GM21447 (cell line): ENCODE measurements at regions not wholly inside any gene's neighbourhood (a gene's known extent, or its start where the extent isn't known, plus 50 kb on each side); places are given as distances from the start of the nearest gene placed in this dataset.

ENCODE experiments used
- ATAC-seq: cut with Tn5 transposase; IDR thresholded peaks from one replicate; pipeline ENCODE4 v1.9.1; 2021; ENCODE audit not compliant: unreplicated experiment

DNA sequence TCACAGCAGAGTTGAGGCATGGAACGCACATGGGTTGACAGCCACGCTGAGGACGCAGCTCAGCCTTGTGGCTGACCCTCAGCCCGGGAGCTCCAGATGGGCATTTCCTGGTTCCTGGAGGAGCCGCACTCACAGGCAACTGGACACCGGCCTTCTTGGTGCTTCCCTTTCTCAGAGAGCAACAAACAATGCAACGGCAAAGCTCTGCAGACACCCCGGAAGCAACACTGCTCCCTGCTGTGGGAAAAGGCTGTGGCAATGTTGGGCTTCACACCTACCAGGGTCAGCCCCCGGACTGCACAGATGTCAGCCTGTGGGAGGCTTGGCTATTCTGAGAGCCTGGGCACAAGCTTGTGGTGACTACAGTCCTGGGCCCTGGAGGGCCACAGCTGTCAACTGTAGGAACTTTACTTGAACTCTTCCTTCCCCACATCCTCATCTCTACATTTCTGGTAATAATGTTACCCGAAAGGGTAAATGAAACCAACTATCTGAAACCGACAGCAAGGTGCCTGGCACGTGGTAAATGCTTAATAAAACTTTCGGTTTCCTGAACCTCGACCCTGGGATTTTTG is 597.5 kb upstream of the MKI67 start:
- ATAC-seq = no peak

DNA sequence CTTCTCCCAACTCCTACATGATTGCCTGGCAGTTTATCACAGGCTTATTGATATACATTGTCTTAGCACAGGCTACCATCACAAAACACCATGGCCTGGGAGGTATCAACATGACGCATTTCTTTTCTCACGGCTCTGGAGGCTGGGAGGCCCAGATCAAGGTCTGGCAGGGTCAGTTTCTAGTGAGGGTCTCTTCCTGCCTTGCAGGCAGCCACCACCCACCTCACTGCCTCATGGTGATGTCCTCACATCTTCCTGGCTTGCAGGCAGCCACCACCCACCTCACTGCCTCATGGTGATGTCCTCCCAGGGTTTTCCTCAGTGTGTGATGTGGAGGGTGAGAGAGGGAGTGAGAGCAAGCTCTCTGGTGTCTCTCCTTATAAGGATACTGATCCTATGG is 599.3 kb upstream of the MKI67 start:
- no peak for ATAC-seq

DNA sequence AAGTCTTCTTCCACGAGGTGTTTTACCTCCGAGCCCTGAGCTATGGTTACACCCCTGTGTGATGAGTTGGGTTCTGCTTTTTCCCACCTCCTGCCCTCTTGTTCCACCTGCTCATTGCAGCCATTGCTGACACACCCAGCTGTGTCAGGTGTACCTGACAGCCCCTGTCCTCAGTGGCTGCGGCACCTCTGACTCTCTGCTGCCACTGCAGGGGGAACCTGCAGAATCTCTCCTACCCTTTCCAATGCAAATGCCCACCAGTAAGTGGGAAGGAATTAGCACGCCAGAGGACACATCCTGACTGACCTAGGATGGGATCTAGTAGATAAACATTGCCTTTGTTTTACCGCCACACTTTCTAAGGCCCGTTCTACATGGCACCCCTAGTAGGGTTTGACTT is 600.9 kb upstream of the MKI67 start:
- no peak for ATAC-seq

DNA sequence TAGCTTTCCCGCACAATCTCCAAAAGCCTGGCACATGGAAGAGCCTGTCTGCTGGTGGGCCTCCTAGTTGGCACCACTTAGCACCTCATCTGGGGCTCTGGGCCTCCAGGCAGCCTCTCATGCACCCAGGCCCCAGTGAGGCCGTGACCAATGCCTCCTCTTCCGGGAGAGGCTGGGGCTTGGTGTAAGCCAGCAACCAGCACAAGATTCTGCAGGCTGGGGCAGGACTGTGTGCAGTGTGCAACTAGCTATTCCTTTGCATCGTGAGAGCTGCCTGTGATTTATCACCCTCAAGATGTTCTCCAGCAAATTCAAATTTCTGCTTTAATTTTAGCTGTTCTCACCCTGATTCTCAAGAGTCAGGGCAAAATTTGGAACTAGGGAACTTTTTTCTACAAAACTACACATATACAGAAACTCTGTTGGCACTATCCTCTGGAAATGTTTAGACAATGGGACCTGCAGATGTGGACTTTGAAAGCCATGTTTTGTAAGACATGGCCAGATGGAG is 603.7 kb upstream of the MKI67 start:
- ATAC-seq = no peak

DNA sequence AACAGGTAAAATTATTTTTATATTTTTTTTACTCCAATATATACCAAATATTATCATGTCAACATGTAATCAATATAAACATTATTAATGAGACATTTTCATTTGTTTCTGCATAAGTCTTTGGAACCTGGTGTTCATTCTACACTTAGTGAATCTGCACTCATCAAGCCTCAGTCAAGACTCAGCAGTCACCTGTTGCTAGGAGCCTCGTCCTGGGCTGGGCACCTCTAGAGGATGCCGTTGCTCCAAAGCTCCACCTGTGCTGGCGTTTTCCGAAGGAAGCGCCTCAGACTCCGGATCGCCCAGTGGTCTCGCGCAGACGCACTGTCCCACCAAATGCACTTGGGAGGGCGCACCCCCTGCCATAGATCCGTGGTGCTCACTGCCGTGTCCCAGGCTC is 604.7 kb upstream of the MKI67 start:
- ATAC-seq = no peak

DNA sequence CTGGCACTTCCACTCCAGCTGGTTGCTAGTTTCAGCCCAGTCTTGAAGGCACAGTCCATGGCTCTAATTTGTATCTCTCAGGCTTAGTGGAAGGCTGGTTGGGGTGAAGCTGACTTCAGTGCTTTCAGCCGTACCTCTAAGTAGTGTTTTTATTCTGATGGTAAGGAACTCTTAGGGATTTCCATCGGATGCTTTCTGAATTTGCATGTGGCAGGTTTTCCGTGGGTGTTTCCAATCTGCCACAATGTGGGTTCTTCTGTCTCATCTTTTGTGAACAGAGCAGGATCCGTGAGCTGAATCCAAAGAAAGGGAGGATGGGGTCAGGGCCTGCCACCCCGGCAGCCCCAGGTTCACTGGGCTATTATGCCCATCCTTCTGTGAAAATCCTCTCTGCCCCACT is 607.9 kb upstream of the MKI67 start:
- no peak for ATAC-seq

DNA sequence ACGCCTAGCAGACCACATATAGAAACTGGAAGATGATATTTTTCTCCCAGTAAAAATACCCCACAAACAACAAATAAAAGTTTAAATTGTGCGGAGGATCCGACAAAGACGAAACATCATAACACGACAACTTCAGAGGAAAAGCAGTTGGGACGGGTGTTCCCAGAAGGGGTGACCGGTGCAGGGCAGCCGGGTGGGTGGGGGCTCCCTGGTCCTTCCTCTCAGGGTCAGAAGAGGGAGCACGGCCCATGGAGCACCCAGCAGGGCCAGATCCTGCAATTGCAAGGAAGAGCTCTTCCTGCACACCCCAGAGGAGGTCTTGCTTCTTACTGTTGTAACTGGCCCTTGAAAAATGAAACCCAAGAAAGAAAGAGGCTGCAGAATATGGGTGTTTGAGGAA is 608.5 kb upstream of the MKI67 start:
- no peak for ATAC-seq

DNA sequence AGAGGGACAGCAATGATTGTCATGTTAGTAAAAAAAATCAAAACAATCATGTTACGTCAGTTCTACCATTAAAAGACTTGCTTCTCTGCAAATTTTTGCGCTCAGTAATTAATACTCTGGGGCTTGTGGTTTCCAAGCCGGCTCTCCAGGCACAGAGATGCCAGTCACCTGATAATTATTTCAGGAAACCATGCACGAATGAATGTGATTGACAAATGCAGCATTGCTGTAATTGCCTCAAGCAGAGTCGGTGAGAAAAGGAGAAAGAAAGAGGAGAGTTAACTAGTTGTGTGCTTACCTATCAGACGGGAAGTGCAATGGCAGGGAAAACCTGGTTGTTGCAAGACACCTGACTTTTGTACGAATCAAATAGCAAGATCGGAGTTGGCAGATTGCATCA is 609.8 kb upstream of the MKI67 start:
- ATAC-seq = no peak

DNA sequence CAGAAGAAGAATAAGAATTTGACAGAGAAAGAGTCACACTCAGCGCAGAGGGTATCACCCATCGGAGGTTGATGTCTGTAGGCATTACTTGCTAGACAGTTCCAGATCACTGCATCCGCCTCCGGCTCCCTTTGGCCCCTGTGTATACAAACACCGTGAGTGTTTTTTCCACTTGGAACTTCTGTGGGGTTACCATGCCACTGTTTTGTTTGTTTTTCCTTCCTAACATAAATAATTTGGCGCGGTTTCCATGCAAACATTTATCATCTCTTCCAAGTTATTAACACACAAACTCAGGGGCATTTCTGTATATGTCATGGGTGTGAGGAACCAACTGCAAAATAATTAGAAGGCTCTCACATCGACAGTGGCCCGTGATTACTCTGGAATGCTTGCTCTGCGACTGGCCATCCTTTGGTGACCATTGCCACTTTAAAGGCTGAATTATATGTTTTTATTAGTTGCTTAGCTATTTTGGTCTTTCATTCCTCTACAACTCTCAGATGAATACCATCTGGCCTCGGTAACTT is 612.2 kb upstream of the MKI67 start:
- ATAC-seq = no peak

DNA sequence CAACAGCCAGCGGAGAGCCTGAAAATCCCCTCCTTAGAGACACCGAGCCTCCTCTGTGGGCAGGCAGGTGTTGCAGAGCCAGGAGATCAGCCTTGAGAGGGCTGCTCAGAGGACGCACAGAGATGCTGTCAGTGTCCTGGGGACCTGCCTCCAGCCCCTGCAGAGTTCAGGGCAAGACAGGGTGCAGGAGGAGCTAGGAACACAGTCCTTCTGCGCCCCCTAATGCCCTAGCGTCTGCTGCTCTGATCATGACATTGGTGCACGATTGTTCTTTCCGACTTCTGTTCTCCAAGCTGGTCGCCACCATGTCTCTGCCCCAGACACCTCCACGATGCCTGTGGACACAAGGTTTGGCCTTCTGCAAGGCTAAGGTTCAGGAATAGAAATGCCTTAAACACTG is 613.7 kb upstream of the MKI67 start:
- ATAC-seq = no peak

DNA sequence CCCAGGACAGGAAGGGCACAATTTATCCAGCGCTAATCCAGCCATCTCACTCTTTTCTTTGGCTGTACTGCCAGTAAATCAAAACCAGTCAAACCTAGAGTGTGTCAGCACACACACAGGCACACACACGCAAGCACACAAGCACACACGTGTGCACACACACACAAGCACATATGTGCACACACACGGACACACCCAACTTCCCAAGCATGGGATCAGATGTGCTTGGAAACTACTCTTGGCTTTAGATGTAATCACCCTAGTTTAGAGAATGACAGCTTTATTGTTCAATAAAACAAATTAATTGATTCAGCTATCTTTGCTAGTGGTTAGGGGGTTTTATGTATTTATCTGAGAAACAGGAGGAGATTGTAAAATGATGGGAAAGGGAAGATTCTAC is 615.0 kb upstream of the MKI67 start:
- no peak for ATAC-seq

DNA sequence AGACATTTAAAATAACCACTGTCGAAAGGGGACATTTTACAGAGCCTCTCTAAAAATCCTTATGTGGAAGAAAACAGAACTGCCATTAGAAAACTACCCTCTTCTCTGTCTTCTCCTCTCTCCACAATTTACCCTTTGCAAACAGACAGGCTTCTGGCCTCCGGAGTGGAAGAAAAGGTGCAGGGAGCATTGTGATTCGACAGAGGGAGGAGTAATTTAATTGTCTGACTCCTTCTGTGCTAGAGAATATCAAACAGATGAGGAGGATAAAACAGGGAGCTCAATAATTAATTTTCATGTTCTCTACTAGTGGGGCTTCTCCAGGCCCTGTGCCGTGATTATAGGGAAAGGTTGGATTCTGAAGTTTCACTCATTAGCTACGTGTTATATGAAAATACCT is 615.5 kb upstream of the MKI67 start:
- ATAC-seq = no peak

DNA sequence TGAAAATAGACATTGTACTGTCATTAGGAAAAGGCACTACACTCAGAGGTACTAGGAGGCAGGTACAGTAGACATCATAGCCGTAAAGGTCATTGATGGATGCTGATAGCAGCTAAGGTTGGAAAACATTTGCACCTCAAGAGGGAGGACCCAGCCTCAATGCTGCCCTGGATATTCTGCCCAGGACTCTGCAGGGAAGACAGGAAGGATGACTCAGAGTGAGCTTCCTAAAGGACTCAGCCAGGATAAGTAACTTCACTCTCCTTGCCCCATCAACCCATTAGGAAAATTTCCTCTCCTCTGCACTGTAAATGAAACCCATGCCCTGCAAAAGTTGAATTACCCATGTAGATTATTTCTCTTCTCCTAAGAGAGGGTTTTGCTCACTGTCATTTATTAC is 617.9 kb upstream of the MKI67 start:
- no peak for ATAC-seq

DNA sequence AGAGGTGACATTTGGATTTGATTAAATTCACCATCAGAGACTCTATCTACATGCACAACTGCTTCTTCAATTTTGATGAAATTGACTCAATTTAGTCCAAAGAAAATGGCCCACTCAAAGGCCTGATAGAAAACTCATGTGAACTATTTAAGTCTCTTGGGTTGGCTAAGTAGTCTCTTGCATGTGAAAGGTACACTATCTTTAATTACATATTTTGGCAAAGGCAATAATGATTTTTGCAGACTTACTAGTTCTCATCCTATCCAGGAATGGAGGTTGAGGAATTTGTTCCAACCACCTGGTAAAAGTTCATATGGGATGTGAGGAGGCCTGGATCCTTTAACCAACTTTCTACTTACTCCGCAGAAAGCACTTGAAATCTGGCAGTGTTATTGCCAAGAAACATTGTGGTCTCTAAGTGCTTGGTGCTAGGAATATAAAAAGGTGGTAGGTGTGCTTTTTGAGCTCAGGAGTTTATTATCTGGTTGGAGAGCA is 618.6 kb upstream of the MKI67 start:
- ATAC-seq = no peak

DNA sequence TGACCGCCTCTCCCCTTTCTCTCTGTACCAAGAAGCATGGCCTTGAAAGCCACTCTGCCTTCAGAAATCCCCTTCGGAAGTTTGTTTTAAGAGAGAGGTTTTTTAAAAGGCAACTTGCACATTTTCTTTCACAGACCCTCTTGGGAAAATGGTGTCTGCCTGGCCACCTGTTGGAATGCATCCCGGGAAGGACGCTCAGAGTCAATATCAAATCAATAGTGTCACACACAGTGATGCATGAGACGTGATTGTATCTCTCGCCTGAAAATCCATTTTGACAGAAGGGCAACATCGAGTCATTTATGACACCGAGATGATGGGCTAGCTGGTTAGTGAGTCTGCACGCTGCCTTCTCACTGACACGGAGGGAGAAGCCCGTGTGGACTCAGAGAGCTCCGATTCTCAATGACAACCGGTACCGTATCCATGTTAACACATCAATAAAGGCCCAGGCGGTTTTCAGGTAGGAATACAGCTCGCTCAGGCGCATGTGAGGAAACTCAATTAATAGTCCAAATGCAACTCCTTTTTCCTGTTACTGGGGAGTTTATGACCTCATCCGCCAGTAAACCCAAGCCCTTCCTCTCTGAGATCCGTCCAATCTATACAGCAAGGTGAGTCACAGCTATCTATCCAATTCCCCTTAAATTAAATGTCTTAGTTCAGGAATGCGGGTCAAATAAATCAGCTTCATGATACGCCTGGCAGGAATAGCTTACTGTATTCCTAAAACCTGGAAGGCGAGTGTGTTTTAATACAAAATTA is 621.5 kb upstream of the MKI67 start:
- no peak for ATAC-seq

DNA sequence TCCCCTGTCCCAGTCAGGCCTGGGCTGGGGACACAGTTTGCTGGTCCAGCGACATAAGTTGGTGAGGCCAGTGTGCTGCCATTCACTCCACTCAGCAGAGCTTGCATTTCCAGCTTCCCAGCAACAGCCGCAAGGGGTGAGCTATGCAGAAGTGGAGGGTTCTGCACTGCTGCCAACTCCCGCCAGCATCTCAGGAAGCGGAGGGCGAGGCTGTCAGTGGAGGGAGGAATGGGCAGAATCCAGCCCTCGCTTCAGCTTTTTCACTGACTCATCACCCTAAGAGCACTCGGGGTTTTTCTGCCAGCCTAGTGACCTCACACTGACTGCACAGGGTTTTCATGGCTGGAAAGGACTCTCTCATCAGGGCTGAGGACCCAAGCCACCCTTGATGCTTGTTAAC is 625.1 kb upstream of the MKI67 start:
- no peak for ATAC-seq

DNA sequence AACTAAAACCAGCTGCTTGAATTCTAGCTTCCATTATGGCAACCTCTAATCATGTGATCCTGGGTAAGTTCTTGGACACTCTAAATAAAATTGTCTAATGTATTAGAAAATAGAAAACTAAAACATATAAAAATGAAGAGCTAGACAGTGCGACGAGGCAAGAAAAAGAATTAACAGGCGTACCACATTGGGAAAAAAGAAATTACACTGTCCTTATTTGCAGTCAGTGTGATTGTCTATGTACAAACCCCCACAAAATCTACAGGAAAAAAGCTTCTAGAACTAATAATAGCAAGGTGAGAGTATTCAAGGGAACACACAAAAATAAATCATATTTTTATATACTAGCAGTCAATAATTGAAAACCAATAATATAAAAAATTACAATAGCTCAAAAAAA is 625.6 kb upstream of the MKI67 start:
- ATAC-seq = no peak

DNA sequence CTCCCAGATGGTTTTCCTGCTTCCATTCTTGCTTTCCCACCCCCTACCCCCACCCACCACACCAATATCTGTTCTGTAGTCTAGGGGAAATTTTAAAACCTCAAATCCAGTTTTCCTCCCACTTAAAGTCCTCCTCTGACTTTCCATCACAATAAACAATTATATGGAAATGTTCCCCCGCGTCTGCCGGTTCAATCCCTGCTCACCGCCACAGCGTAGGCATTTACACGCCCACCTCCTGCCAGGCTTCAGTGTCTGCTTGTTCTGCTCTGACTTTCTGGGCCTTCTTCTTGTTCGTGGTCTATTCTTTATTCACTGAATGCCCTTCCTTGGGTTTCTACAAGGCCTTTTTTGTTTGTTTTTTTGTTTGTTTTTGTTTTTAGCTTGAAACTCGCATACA is 633.0 kb upstream of the MKI67 start:
- ATAC-seq = no peak

DNA sequence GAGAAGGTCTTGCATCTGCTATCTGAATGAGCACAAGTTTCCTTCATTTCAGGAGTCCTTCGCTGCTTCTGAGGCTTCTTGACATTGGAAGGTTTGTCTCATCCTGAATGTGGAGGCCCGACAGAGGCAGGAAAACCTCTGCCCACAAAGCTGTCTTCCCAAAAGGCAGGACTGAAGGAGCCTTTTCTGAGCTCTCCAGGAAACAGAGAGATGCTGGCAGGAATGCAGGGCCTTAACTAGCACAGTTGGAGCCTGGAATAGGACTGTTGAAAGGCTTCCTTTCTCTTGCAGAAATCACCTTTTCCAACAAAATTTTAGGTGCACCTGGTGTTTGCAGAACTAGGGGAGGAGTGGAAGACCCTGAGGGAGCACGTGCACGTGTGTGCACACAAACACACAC is 637.4 kb upstream of the MKI67 start:
- no peak for ATAC-seq

DNA sequence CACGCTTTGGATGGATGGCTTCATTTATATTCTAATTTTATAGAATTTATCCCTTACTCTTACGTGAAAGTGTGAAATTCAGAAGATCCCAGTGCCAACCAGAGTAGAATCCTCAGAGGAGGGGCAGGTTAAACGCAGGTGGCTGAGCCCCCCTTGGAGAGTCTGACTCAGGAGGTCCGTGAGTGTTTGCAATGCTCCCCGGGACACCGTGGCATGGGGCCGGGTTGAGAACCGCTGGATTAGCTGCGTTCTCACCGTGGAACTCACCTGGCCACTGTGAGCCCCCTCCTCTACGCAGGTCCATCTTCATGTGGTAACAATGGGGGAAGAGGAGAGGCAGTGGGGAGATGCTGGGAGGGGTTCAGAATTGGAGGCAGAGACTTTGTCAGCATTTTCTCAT is 638.0 kb upstream of the MKI67 start:
- ATAC-seq = no peak

DNA sequence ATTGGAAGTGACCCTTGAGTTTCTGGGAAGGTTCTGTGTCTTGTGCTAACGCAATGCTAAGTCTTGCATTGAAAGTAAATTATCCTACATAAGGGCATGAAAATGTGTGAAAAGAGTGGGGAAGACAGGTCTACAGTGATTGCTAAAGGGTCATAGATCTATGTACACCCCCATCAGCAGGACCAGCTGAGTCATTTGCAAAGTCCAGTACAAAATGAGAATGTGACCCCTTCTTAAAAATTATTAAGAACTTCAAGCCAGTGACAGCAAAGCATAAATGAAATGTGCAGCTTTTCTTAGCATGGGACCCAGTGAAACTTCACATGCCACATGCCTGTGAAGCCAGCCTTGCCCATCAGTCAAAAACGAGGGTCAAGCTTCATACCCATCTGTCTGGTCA is 640.7 kb upstream of the MKI67 start:
- no peak for ATAC-seq

DNA sequence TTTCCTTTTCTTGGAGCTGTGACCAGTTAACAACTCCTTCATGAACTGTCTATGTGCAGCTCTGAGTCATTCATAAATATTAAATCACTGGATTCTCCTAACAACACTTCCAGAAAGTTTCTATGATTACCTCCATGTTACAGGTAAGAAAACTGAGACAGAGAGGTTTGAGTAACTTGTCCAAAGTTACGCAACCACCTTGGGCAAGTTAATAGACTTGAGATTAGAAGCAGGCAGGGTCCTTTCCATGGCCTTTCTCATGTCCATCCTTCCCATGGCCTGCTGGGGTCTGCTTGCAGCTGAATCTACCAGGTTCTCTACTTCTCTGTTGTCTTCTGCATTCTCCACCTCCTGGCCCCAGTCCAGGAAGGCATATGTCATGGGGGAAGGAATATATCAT is 648.8 kb upstream of the MKI67 start:
- no peak for ATAC-seq

DNA sequence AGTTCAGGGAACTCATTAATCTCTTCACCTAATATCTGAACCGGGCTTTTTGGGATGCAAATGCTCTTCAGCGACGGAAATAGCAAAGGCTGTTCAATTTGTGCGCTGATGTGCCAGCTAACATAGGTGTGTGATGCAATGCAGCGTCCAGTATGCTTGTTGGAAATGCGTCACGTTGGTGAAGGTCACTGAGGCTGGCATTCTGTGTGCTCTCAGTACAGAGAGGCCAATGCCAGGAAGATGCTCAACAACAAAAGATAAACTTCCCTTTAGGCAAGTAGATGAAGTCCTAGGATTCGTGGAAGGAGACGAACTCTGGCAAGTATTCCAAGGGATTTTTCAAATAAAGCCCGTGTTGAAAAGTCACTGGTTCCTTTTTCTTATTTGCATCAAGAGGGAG is 649.5 kb upstream of the MKI67 start:
- no peak for ATAC-seq
